ENCODE measurements at regions not wholly inside any gene's neighbourhood (a gene's known extent, or its start where the extent isn't known, plus 50 kb on each side); places are given as distances from the start of the nearest gene placed in this dataset.
A peak's percentile ranks its signal among the peaks of the same experiment; 100 is the strongest.

- ChIA-PET CTCF (interaction anchor here (0.5 to 1.0 kb wide), 3 partner anchors 156 to 263 kb away, joined by 3 read pairs; no protein-coding TSS in a partner anchor), POLR2A (interaction anchor here (0.6 to 0.7 kb wide), 2 partner anchors 13 to 146 kb away, joined by 3 read pairs; no protein-coding TSS in a partner anchor)
- peak overlapping the region; percentile 35 for H3K4me3 Mint-ChIP-seq (ENCODE audit: unreplicated experiment)
- H3K4me1 Mint-ChIP-seq (ENCODE audit: insufficient read depth, unreplicated experiment), result peaks cover 6% of the 10 kb centered on the region
- H3K27me3 Mint-ChIP-seq (ENCODE audit: insufficient read depth, unreplicated experiment), result no peaks in the 10 kb centered on the region
- peak overlapping the region; percentile 49 for H3K27ac Mint-ChIP-seq (ENCODE audit: low read depth, unreplicated experiment)
- DNase-seq (ENCODE audit: unreplicated experiment), result peak; percentile 46
- BruUV-seq (replicated peaks), result no TSS peak
- H3K36me3 Mint-ChIP-seq (ENCODE audit: insufficient read depth, unreplicated experiment), result peaks cover 5% of the 10 kb centered on the region
- intact Hi-C loops (cut with micrococcal nuclease), result no loop called here
- no peak for TF ChIP-seq CTCF (IDR thresholded peaks at IDR 0.05; ENCODE audit: unreplicated experiment)
- no peaks in the 10 kb centered on the region for H3K9me3 Mint-ChIP-seq (ENCODE audit: unreplicated experiment)
Observed at GRCh38 chr13:56352361-56352760, 788.4 kb upstream of the PRR20A start.

- DNase-seq (ENCODE audit: unreplicated experiment), result peak; percentile 22
- Mint-ChIP-seq H3K27ac (ENCODE audit: low read depth, unreplicated experiment) (peak overlapping the region; percentile 49), H3K4me3 (ENCODE audit: unreplicated experiment) (no peak overlapping the region), H3K36me3 (ENCODE audit: insufficient read depth, unreplicated experiment) (peaks cover 5% of the 10 kb centered on the region), H3K27me3 (ENCODE audit: insufficient read depth, unreplicated experiment) (no peaks in the 10 kb centered on the region), H3K9me3 (ENCODE audit: unreplicated experiment) (no peaks in the 10 kb centered on the region), H3K4me1 (ENCODE audit: insufficient read depth, unreplicated experiment) (peaks cover 6% of the 10 kb centered on the region)
- no peak for TF ChIP-seq CTCF (IDR thresholded peaks at IDR 0.05; ENCODE audit: unreplicated experiment)
- POLR2A ChIA-PET, result interaction anchor here (0.5 kb wide), 1 partner anchor 528 kb away, joined by 4 read pairs; no protein-coding TSS in a partner anchor
- BruUV-seq (replicated peaks), result no TSS peak
- CTCF ChIA-PET, result interaction anchor here (0.7 kb wide), 2 partner anchors 507 to 1777 kb away, joined by 3 to 4 read pairs; no protein-coding TSS in a partner anchor
- intact Hi-C loops (cut with micrococcal nuclease), result no loop called here
Observed at GRCh38 chr13:56352901-56353300, 787.8 kb upstream of the PRR20A start.

- ChIA-PET CTCF (no interaction called here), POLR2A (no interaction called here)
- H3K4me3 Mint-ChIP-seq (ENCODE audit: unreplicated experiment), result no peak overlapping the region
- no peak for TF ChIP-seq CTCF (IDR thresholded peaks at IDR 0.05; ENCODE audit: unreplicated experiment)
- H3K36me3 Mint-ChIP-seq (ENCODE audit: insufficient read depth, unreplicated experiment), result no peaks in the 10 kb centered on the region
- H3K27ac Mint-ChIP-seq (ENCODE audit: low read depth, unreplicated experiment), result no peak overlapping the region
- no peaks in the 10 kb centered on the region for H3K27me3 Mint-ChIP-seq (ENCODE audit: insufficient read depth, unreplicated experiment)
- H3K9me3 Mint-ChIP-seq (ENCODE audit: unreplicated experiment), result no peaks in the 10 kb centered on the region
- intact Hi-C loops (cut with micrococcal nuclease), result no loop called here
- no TSS peak for BruUV-seq (replicated peaks)
- peaks cover 6% of the 10 kb centered on the region for H3K4me1 Mint-ChIP-seq (ENCODE audit: insufficient read depth, unreplicated experiment)
- no peak for DNase-seq (ENCODE audit: unreplicated experiment)
Observed at GRCh38 chr13:56356690-56357089, 784.0 kb upstream of the PRR20A start.

GRCh38 chr13:56378566-56378965, 762.2 kb upstream of the PRR20A start:
- TF ChIP-seq CTCF (IDR thresholded peaks at IDR 0.05; ENCODE audit: unreplicated experiment), result no peak
- Mint-ChIP-seq H3K4me3 (ENCODE audit: unreplicated experiment) (no peak overlapping the region), H3K27ac (ENCODE audit: low read depth, unreplicated experiment) (no peak overlapping the region), H3K9me3 (ENCODE audit: unreplicated experiment) (no peaks in the 10 kb centered on the region), H3K36me3 (ENCODE audit: insufficient read depth, unreplicated experiment) (no peaks in the 10 kb centered on the region), H3K4me1 (ENCODE audit: insufficient read depth, unreplicated experiment) (no peaks in the 10 kb centered on the region), H3K27me3 (ENCODE audit: insufficient read depth, unreplicated experiment) (no peaks in the 10 kb centered on the region)
- no TSS peak for BruUV-seq (replicated peaks)
- ChIA-PET POLR2A (no interaction called here), CTCF (no interaction called here)
- no peak for DNase-seq (ENCODE audit: unreplicated experiment)
- intact Hi-C loops (cut with micrococcal nuclease), result no loop called here

All from MCF 10A (cell line).